ENCODE measurements at regions not wholly inside any gene's neighbourhood (a gene's known extent, or its start where the extent isn't known, plus 50 kb on each side); places are given as distances from the start of the nearest gene placed in this dataset.

- TF ChIP-seq EZH2 (IDR thresholded peaks at IDR 0.05; ENCODE audit: low read length, unreplicated experiment) (no peak), EZH2phosphoT487 (IDR thresholded peaks at IDR 0.05; ENCODE audit: borderline replicate concordance, low read length) (no peak)
- TF ChIP-seq, protein P1, sequence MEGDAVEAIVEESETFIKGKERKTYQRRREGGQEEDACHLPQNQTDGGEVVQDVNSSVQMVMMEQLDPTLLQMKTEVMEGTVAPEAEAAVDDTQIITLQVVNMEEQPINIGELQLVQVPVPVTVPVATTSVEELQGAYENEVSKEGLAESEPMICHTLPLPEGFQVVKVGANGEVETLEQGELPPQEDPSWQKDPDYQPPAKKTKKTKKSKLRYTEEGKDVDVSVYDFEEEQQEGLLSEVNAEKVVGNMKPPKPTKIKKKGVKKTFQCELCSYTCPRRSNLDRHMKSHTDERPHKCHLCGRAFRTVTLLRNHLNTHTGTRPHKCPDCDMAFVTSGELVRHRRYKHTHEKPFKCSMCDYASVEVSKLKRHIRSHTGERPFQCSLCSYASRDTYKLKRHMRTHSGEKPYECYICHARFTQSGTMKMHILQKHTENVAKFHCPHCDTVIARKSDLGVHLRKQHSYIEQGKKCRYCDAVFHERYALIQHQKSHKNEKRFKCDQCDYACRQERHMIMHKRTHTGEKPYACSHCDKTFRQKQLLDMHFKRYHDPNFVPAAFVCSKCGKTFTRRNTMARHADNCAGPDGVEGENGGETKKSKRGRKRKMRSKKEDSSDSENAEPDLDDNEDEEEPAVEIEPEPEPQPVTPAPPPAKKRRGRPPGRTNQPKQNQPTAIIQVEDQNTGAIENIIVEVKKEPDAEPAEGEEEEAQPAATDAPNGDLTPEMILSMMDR (conservative IDR thresholded peaks at IDR 0.05; ENCODE audit: low read depth, low read length), result no peak
Observed at GRCh38 chr21:38619992-38620479, 121.8 kb upstream of the ERG start.
